Mucosa of rectum (tissue), 2 donors: ENCODE measurements at regions not wholly inside any gene's neighbourhood (a gene's known extent, or its start where the extent isn't known, plus 50 kb on each side); places are given as distances from the start of the nearest gene placed in this dataset.

Experiments
- H3K27ac ChIP-seq, 2 donors: one replicate each; pipeline ENCODE4 v1.7.0; 2013; ENCODE audit warnings: inconsistent platforms in 2 of 2, low read depth in 2 of 2, low read length in 2 of 2
- H3K27me3 ChIP-seq, 2 donors: one replicate each; pipeline ENCODE4 v1.7.0; 2013; ENCODE audit warnings: low read length in 2 of 2; ENCODE audit not compliant: control insufficient read depth in 2 of 2, insufficient read depth in 2 of 2
- H3K36me3 ChIP-seq, 2 donors: one replicate each; pipeline ENCODE4 v1.7.0; 2013; ENCODE audit warnings: low read length in 2 of 2; ENCODE audit not compliant: control insufficient read depth in 2 of 2, insufficient read depth in 2 of 2
- H3K4me1 ChIP-seq, 2 donors: one replicate each; pipeline ENCODE4 v1.7.0; 2013; ENCODE audit warnings: low read length in 2 of 2, mild to moderate bottlenecking in 1 of 2; ENCODE audit not compliant: control insufficient read depth in 2 of 2, insufficient read depth in 2 of 2
- H3K4me3 ChIP-seq, 2 donors: one replicate each; pipeline ENCODE4 v1.7.0; 2013; ENCODE audit warnings: low read length in 2 of 2
- H3K9ac ChIP-seq, 2 donors: one replicate each; pipeline ENCODE4 v1.7.0; 2013; ENCODE audit warnings: low read length in 2 of 2, low read depth in 1 of 2, mild to moderate bottlenecking in 1 of 2
- H3K9me3 ChIP-seq, 2 donors: one replicate each; pipeline ENCODE4 v1.7.0; 2013; ENCODE audit warnings: low read length in 2 of 2; ENCODE audit not compliant: control insufficient read depth in 2 of 2
- donor health status: healthy.
- donor health status: Normal muscosa, but diverticular disease.

DNA sequence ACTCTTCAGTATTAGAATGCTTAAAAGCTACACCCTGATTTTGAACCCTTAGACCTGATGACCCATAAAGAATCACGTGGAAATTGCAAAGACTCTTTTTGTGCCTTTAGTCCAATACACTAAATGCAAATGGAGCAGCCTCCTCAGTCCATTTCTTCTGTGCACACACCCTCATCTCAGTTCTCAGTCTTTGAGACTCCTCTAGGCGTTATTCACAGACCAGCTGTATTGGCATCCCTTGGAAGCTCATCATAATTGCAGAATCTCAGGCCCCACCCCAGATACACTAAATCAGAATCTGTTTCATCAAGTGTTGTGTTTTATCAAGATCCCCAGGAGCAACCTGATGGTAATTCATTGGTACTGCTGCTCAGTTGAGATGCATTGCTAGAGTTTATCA lies 335.0 kb upstream of the ATP5MC3 start:
- H3K36me3 ChIP-seq = no peaks in the 10 kb centered on the region
- H3K9me3 ChIP-seq = no peaks in the 10 kb centered on the region
- H3K4me1 ChIP-seq = no peaks in the 10 kb centered on the region
- H3K27ac ChIP-seq = no peak overlapping the region
- no peak overlapping the region for H3K9ac ChIP-seq
- no peak overlapping the region for H3K4me3 ChIP-seq
- H3K27me3 ChIP-seq = no peaks in the 10 kb centered on the region

DNA sequence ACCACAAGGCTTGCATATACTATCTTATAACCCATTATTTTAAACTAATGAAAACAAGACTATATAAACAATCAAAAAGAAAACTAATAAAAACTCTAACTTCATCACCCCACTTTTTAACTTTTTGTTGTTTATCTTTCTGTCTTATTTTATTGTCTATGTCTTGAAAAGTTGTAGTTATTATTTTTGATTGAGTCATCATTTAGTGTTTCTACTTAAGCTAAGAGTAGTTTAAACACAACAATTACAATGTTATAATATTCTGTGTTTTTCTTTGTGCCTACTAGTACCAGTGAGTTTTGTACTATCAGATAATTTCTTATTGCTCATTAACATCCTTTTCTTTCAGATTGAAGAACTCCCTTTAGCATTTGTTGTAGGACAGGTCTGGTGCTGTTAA lies 318.7 kb upstream of the ATP5MC3 start:
- Histone ChIP-seq H3K27ac (no peak overlapping the region), H3K27me3 (no peaks in the 10 kb centered on the region), H3K9ac (no peak overlapping the region), H3K4me3 (no peak overlapping the region), H3K4me1 (no peaks in the 10 kb centered on the region), H3K36me3 (no peaks in the 10 kb centered on the region), H3K9me3 (peaks cover 0 to 1% of the 10 kb centered on the region in 2 donors)

DNA sequence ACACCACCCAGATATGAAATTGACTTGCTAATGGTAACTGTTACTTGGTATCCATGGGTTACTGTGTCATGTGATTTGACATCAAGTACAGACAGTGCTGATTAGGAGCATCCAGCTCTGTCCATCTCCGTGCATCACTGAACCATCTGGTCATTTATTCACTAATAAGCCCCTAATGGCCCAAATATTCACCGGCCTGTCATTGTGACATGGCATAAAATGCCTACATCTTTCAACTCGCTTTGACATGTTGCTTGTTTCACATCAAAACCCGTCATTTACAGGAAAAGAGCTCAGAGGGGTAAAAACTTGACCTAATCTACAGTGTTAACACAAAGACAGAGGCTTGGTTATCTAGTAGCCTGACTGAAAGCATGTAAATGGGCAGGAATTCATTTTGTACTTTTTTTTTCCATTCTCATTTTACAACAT lies 308.9 kb upstream of the ATP5MC3 start:
- Histone ChIP-seq H3K9ac (no peak overlapping the region), H3K4me3 (no peak overlapping the region), H3K4me1 (no peaks in the 10 kb centered on the region), H3K27me3 (no peaks in the 10 kb centered on the region), H3K9me3 (peaks cover 0 to 2% of the 10 kb centered on the region in 2 donors), H3K36me3 (no peaks in the 10 kb centered on the region), H3K27ac (no peak overlapping the region)

DNA sequence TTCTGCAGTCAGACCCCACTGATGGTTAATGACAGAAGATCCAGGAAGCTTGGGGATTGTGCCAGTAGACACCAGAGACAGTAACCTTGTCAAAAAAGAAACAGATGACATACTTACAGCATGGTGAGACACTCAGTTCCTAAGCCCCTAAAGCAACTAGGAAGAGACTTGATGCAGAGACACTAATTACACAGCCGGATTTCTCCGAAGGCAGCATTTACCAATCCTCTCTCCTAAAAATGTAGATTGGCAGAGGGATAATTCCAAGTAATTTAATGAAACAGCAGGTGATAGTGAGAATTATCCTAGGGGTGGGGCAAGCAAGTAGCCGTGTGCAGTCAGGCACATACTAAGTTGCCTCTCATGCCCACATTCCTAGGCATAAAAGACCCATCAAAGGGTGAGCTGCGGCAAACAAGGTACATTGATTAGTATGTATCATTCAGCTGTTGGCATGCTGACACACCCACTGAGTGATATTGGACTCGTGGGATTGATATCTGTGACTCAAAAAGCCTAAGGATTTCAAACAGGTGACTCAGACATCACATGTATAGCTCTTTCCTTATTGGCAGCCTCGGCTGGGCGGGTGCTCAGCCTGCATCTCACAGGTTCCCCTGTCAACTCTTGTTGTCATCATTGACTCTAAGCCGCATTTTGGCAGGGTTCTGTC lies 296.7 kb upstream of the ATP5MC3 start:
- no peak overlapping the region for H3K27ac ChIP-seq
- H3K9ac ChIP-seq = no peak overlapping the region
- no peak overlapping the region for H3K4me3 ChIP-seq
- H3K4me1 ChIP-seq = no peaks in the 10 kb centered on the region
- H3K27me3 ChIP-seq = no peaks in the 10 kb centered on the region
- H3K36me3 ChIP-seq = no peaks in the 10 kb centered on the region
- no peaks in the 10 kb centered on the region for H3K9me3 ChIP-seq

DNA sequence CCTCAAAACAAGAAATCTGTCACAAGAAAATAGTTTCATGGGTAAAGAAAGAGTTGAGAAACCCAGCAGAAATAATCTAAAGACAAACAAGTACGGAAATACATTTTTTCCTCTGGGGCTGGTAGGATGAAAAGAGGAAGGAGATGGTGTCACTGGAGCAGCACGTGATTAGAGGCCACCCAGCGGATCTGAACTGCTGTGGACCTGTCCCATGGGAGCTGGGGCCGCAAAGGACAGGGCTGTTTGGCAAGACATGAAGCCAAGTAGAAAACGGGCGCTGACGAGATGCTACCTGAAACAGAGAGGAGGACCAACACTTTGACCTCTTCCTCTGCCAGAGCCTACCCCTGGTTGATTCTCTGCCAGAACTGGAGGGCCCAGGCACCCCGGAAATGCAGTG lies 295.4 kb upstream of the ATP5MC3 start:
- H3K36me3 ChIP-seq = no peaks in the 10 kb centered on the region
- no peaks in the 10 kb centered on the region for H3K9me3 ChIP-seq
- H3K27ac ChIP-seq = no peak overlapping the region
- H3K4me1 ChIP-seq = no peaks in the 10 kb centered on the region
- no peaks in the 10 kb centered on the region for H3K27me3 ChIP-seq
- H3K9ac ChIP-seq = no peak overlapping the region
- H3K4me3 ChIP-seq = no peak overlapping the region

DNA sequence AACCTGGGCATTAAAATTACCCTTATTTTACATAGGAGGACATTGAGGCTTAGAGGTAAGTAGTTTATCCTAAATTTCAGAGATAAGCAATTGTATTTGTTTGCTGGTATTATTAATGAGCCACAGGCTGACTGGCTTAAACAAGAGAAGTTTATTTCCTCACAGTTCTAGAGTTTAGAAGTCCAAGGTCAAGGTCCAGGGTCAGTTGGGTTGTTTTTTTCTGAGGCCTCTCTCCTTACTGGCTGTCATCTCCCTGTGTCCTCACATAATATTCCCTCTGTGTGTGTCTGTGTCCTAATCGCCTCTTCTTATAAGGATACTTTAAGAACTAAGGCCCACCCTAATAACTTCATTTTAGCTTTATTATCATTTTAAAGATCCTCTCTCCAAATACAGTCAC lies 294.9 kb upstream of the ATP5MC3 start:
- Histone ChIP-seq H3K9me3 (no peaks in the 10 kb centered on the region), H3K4me3 (no peak overlapping the region), H3K27me3 (no peaks in the 10 kb centered on the region), H3K4me1 (no peaks in the 10 kb centered on the region), H3K27ac (no peak overlapping the region), H3K36me3 (no peaks in the 10 kb centered on the region), H3K9ac (no peak overlapping the region)

DNA sequence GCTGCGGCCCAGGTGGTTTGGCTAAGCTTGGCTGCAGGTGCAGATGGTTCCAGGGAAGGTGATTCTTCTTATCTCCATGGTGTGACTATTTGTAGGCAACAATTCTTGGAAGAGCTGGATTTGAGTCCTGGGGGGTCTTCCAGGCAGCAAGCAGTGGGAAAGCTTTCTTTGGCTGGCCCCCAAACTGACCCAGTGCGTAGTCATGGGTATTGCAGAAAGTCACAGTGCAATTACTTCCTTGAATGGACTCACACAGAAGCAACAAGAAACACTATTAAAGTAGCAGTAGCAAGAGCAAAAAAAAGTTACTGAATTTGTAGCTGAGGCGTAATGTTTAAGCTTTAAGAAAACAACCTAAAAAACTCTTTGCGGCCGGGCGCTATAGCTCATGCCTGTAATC lies 293.6 kb upstream of the ATP5MC3 start:
- H3K27me3 ChIP-seq = no peaks in the 10 kb centered on the region

DNA sequence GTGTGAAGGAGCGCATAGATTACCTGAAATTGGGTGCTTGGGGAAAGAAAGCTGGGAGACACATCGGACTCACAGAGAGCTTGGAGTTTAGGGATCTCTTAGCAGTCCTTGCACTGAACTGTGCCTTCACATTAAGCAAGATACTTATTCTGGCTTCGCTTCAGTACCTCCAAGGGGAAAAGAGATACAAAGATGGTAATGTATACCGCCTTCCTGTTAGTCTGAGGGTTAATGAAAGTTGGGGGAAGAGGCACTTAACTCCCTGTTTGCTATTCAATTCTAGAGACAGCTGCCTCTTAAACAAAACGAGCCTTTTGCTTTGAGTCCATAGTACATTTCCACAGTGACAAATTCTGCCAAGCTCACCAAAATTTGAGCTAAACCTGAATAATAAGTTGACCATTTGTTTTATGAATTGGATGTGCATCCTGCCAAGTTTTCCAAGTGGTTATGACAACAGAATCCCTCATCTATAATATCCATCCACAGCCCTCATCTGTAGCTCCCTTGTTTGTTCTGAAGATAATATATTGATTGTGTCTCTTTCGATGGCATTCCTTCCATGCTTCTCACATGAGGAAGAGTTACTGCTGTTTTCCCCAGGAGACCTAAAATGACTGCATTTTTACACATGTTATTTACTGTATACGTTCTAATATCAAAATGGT lies 287.1 kb upstream of the ATP5MC3 start:
- Histone ChIP-seq H3K27ac (no peak overlapping the region), H3K9ac (no peak overlapping the region), H3K9me3 (no peaks in the 10 kb centered on the region), H3K4me1 (no peaks in the 10 kb centered on the region), H3K36me3 (no peaks in the 10 kb centered on the region), H3K4me3 (no peak overlapping the region), H3K27me3 (no peaks in the 10 kb centered on the region)

More for the DNA sequence above, 293.6 kb upstream of the ATP5MC3 start:
- no peak overlapping the region for H3K27ac ChIP-seq
- H3K4me3 ChIP-seq = no peak overlapping the region
- no peak overlapping the region for H3K9ac ChIP-seq
- no peaks in the 10 kb centered on the region for H3K4me1 ChIP-seq
- no peaks in the 10 kb centered on the region for H3K9me3 ChIP-seq
- no peaks in the 10 kb centered on the region for H3K36me3 ChIP-seq

DNA sequence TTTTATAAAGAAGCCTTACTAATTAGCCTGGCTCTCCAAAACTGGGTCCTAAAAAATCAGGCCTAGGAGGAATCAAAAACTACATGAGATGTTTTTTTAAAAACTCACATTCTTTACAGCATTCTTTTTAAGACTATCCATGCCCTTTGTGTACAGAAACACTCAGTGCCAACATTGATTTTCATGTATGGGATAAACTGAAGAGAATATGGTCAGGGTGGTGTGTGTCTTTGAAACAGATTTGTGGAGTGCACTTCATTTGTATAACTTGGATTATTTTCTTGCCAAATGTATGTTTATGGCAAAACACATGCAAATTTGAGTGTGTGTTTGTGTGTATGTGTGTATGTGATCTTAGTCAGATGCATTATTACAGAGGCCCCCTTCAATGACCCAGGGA lies 283.6 kb upstream of the ATP5MC3 start:
- H3K36me3 ChIP-seq = no peaks in the 10 kb centered on the region
- H3K4me3 ChIP-seq = no peak overlapping the region
- H3K9ac ChIP-seq = no peak overlapping the region
- H3K27me3 ChIP-seq = no peaks in the 10 kb centered on the region
- H3K9me3 ChIP-seq = no peaks in the 10 kb centered on the region
- no peak overlapping the region for H3K27ac ChIP-seq
- no peaks in the 10 kb centered on the region for H3K4me1 ChIP-seq

DNA sequence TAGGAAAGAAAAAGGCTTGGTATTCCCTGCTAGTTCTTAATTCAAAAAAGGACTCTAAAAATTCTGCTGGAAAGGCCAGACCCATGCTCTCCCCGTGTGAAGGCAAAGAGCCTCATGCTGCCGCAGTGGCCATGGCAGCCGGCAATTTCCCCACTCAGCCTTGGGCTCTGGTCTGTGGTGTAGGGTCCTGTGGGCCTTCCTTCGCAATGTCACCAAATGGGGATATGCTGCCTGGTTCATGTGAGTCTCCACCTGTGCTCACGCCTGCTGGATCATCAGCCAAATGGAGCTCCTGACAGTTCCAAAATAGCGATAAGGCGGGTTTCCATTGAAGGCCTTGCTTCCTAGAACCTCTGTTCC lies 282.8 kb upstream of the ATP5MC3 start:
- Histone ChIP-seq H3K9ac (no peak overlapping the region), H3K4me3 (no peak overlapping the region), H3K36me3 (no peaks in the 10 kb centered on the region), H3K27me3 (no peaks in the 10 kb centered on the region), H3K9me3 (no peaks in the 10 kb centered on the region), H3K4me1 (no peaks in the 10 kb centered on the region), H3K27ac (no peak overlapping the region)
